ENCODE measurements at regions not wholly inside any gene's neighbourhood (a gene's known extent, or its start where the extent isn't known, plus 50 kb on each side); places are given as distances from the start of the nearest gene placed in this dataset.
A peak's percentile ranks its signal among the peaks of the same experiment; 100 is the strongest.

DNA sequence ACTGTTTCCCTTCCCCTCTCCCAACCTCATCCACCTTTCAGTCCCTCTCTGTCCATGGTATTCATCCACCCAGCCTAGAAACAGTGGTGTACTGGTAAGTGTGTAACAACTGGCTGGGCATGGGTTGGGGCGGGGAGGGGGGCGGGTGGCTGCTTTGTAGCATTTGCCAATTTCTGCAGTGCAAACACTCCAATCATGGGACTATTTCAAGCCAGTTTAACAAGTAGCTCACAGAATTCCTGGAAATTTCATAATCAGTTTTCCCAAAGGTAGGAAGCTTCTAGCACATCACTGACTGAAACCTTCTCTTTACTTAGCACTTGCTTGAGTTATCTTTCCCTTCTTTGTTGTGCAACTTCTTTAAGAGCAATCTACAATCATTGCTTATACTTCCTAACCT lies 100.8 kb upstream of the WASF3 start:
- H3K27ac ChIP-seq, result no peak overlapping the region; the same call in 1 of the 2 replicates

GRCh38 chr13:26457212-26457611 lies 100.3 kb upstream of the WASF3 start:
- H3K27ac ChIP-seq, result peak overlapping the region; percentile 38; the same call in 1 of the 2 replicates

More for the DNA sequence above, 100.8 kb upstream of the WASF3 start:
- no peak for TF ChIP-seq CTCF (conservative IDR thresholded peaks at IDR 0.05)

GRCh38 chr13:26458196-26458749 lies 99.2 kb upstream of the WASF3 start:
- H3K27ac ChIP-seq, result peak overlapping the region; percentile 38

More at GRCh38 chr13:26457212-26457611, 100.3 kb upstream of the WASF3 start:
- TF ChIP-seq CTCF (conservative IDR thresholded peaks at IDR 0.05), result no peak

DNA sequence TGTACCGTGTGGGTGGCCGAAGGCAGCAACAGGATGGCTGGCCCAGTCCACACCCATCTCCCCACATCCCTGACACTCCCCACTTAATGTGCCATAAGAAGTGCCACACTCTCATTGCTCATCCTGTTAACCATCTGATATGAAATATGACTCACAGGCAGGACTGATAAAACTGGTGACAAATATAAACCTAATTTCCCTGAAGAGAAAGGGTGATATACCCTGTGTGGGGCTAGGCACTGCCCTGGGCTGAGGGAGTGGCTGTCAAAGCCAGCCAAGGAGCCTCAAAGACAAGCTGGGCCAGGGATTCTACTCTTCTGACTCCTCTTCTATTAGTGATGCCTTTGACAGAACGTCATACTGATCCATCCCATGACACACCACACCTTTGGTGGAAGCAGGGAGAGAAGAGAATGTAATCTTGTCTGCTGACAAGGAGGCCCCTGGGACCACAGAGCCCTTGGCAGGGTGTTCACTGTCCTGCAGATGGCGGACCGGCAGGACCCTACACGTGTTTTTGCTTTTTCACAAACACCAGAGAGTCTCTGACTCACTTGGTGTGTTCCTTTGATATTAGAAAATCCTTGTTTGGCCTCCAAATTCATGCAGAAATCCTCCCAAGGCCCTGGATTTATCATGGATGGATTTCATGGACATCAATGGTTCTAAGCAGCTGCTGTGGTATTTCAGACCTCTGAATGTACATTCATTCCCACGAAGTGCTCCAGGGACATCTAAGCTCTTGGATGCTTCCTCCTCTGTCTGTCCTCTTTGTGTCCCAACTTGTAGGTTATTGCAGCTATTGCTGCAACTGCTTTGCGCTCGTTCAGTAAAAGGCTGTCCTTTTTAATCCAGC lies 98.0 kb upstream of the WASF3 start:
- peak overlapping the region; percentile 14; the same call in 1 of the 2 replicates for H3K27ac ChIP-seq
- TF ChIP-seq CTCF (conservative IDR thresholded peaks at IDR 0.05), result no peak

More at GRCh38 chr13:26458196-26458749, 99.2 kb upstream of the WASF3 start:
- no peak for TF ChIP-seq CTCF (conservative IDR thresholded peaks at IDR 0.05)

DNA sequence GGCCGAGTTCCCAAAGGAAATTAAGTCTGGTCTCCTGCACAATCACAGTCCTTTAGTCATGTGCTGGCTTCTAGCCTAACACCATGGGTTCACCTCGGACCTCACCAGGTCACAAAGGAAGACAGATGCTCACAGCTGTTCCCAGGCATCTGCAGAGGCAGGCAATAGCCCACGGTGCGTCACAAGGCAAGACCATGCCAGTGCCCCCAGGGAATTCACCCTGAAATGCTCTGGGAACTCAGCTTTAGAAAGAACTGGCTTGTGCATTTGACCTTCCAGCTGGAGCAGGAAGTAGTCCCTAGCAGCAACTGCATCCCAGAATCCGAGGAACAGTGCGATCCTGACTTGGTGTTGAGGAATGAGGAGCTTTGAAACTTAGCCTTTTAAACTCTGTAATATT lies 96.8 kb upstream of the WASF3 start:
- H3K27ac ChIP-seq, result no peak overlapping the region
- TF ChIP-seq CTCF (conservative IDR thresholded peaks at IDR 0.05), result no peak

GRCh38 chr13:26463296-26463695 lies 94.2 kb upstream of the WASF3 start:
- no peak for TF ChIP-seq CTCF (conservative IDR thresholded peaks at IDR 0.05)
- H3K27ac ChIP-seq, result no peak overlapping the region

DNA sequence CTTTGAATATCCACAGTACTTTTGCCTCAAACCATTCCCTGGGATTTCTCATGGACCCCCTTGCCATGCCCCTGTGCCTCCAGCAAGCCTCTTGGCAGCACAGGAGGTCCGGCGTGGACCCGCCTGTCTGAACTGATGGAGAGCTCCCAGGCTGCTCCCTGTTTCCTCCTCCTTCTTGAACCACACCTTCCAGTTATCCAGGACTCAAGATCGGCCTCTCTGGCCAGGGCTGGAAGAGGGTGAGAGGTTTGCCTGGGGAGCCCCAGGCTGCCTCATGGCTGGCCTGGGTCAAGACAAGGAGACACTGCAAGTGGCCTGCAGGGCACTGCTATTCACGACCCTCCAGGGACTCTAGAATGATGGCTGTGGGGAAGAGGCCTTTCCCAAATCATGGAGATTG lies 93.6 kb upstream of the WASF3 start:
- no peak overlapping the region for H3K27ac ChIP-seq
- TF ChIP-seq CTCF (conservative IDR thresholded peaks at IDR 0.05), result no peak

All from VCaP (cell line).